SK-N-MC (cell line): ENCODE measurements at regions not wholly inside any gene's neighbourhood (a gene's known extent, or its start where the extent isn't known, plus 50 kb on each side); places are given as distances from the start of the nearest gene placed in this dataset.

Experiments
- EZH2 ChIP-seq: fragments of 200-600 bp; sonication (generic); IDR thresholded peaks from one replicate; pipeline ENCODE4 v1.6.1; 2017; ENCODE audit warnings: antibody characterized with exemption
- FOXP2 ChIP-seq: optimal IDR thresholded peaks from 2 replicates; pipeline ENCODE3; 2011; ENCODE audit warnings: mild to moderate bottlenecking, moderate library complexity; ENCODE audit not compliant: insufficient read depth; ENCODE audit errors: extremely low read length, control extremely low read depth
- POLR2AphosphoS5 ChIP-seq: IDR thresholded peaks from 2 replicates; pipeline ENCODE4 v1.6.1; 2012; ENCODE audit warnings: mild to moderate bottlenecking, low read depth, low read length, borderline replicate concordance

- TF ChIP-seq POLR2AphosphoS5 (no peak), EZH2 (no peak), FOXP2 (no peak)
These were observed 100.8 kb upstream of the TPM1 start for GRCh38 chr15:62941699-62942098.
